Esophagus muscularis mucosa (tissue), 4 donors: ENCODE measurements at regions not wholly inside any gene's neighbourhood (a gene's known extent, or its start where the extent isn't known, plus 50 kb on each side); places are given as distances from the start of the nearest gene placed in this dataset.

Experiments
- DNase-seq: peaks from one replicate; pipeline ENCODE4 v3.0.0-alpha.2; 2017; ENCODE audit errors: extremely low spot score
- H3K27ac ChIP-seq, 4 donors: fragments of 200-600 bp; sonication (generic); replicated peaks in 1 of 4; 1 replicate in 3 of 4; 2 replicates in 1 of 4; pipeline ENCODE4 v1.5.1; 2016 to 2019; ENCODE audit warnings: mild to moderate bottlenecking in 1 of 4
- H3K27me3 ChIP-seq, 4 donors: fragments of 200-600 bp; sonication (generic); one replicate each; pipeline versions ENCODE4 v1.5.1 to v1.6.0; 2016 to 2019
- H3K36me3 ChIP-seq, 4 donors: fragments of 200-600 bp; sonication (generic); one replicate each; pipeline ENCODE4 v1.5.1; 2016 to 2019
- H3K4me1 ChIP-seq, 4 donors: fragments of 200-600 bp; sonication (generic); one replicate each; pipeline ENCODE4 v1.5.1; 2016 to 2019
- H3K4me3 ChIP-seq, 4 donors: fragments of 200-600 bp; sonication (generic); 1 replicate in 2 of 4; 2 replicates in 2 of 4; pipeline ENCODE4 v1.5.1; 2016 to 2019; ENCODE audit warnings: mild to moderate bottlenecking in 4 of 4, moderate library complexity in 1 of 4
- H3K9me3 ChIP-seq, 4 donors: fragments of 200-600 bp; sonication (generic); 1 replicate in 3 of 4; 2 replicates in 1 of 4; pipeline ENCODE4 v1.5.1; 2016 to 2019
- EP300 ChIP-seq: sonication (generic); formaldehyde crosslinking; IDR thresholded peaks from one replicate; pipeline ENCODE4 v1.6.1; 2017; ENCODE audit warnings: antibody characterized with exemption
- POLR2A ChIP-seq: fragments of 450-650 bp; IDR thresholded peaks from one replicate; pipeline ENCODE4 v1.6.1; 2017; ENCODE audit warnings: antibody characterized with exemption, moderate library complexity, mild to moderate bottlenecking, low read depth
- POLR2AphosphoS5 ChIP-seq, 2 donors: sonication (generic); formaldehyde crosslinking; IDR thresholded peaks; one replicate each; pipeline ENCODE4 v1.6.1; 2017; ENCODE audit warnings: antibody characterized with exemption in 2 of 2
- WGBS: methylation state at CpG from one replicate; pipeline ENCODE4 v1.1.5; 2018; 5-methylcytosine and 5-hydroxymethylcytosine counted together
- intact Hi-C: fragments of 100-400 bp; cut with DNase I; formaldehyde crosslinking; loops from one replicate; pipeline ENCODE4 v1.15.1; 2023
- TF ChIP-seq, protein P1 (sequence below), 3 experiments: fragments of 200-600 bp in 2 of 3; fragments of 450-650 bp in 1 of 3; sonication (generic) in 2 of 3; IDR thresholded peaks; one replicate each; pipeline ENCODE4 v1.5.1; 2017 to 2019; ENCODE audit warnings: antibody characterized with exemption in 3 of 3, mild to moderate bottlenecking in 2 of 3, moderate library complexity in 1 of 3

DNA sequence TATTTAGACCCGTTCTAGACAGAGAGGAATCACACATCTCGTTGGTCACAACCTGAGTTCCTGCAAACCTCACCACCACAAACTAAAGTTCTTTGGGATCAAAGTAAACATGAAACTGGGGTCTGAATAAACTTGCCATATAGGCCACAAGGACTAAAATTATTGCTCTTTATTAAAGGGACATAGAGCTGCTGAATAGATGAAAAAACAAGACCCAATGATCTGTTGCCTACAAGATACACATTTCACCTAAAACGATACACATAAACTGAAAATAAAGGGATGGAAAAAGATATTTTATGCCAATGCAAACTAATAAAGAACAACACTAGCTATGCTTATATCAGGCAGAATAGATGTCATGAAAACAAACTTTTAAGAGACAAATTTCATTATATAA, 623.0 kb downstream of the TBC1D32 start:
- DNase-seq, result no peak
- intact Hi-C loops, result no loop called here
- TF ChIP-seq POLR2A, result no peak
- TF ChIP-seq POLR2AphosphoS5 (IDR thresholded peaks at IDR 0.05), result no peak
- TF ChIP-seq EP300, result no peak
- TF ChIP-seq, protein P1, sequence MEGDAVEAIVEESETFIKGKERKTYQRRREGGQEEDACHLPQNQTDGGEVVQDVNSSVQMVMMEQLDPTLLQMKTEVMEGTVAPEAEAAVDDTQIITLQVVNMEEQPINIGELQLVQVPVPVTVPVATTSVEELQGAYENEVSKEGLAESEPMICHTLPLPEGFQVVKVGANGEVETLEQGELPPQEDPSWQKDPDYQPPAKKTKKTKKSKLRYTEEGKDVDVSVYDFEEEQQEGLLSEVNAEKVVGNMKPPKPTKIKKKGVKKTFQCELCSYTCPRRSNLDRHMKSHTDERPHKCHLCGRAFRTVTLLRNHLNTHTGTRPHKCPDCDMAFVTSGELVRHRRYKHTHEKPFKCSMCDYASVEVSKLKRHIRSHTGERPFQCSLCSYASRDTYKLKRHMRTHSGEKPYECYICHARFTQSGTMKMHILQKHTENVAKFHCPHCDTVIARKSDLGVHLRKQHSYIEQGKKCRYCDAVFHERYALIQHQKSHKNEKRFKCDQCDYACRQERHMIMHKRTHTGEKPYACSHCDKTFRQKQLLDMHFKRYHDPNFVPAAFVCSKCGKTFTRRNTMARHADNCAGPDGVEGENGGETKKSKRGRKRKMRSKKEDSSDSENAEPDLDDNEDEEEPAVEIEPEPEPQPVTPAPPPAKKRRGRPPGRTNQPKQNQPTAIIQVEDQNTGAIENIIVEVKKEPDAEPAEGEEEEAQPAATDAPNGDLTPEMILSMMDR (IDR thresholded peaks at IDR 0.05), result no peak
- H3K4me3 ChIP-seq, result no peak overlapping the region
- H3K36me3 ChIP-seq, result no peaks in the 10 kb centered on the region
- no peaks in the 10 kb centered on the region for H3K27me3 ChIP-seq
- H3K27ac ChIP-seq, result no peak overlapping the region
- no peaks in the 10 kb centered on the region for H3K4me1 ChIP-seq
- WGBS, result 81% methylated on average over 3 of the region's 3 CpGs
- peaks cover 0 to 9% (median 3%) of the 10 kb centered on the region in 4 donors for H3K9me3 ChIP-seq

GRCh38 chr6:120700001-120700400, 634.3 kb downstream of the TBC1D32 start:
- no peak for TF ChIP-seq POLR2AphosphoS5 (IDR thresholded peaks at IDR 0.05)
- TF ChIP-seq POLR2A, result no peak
- TF ChIP-seq, protein P1 (IDR thresholded peaks at IDR 0.05), result no peak
- no peak for TF ChIP-seq EP300
- H3K4me3 ChIP-seq, result no peak overlapping the region
- no peaks in the 10 kb centered on the region for H3K36me3 ChIP-seq
- intact Hi-C loops, result no loop called here
- H3K9me3 ChIP-seq, result peaks cover 0 to 2% (median 0%) of the 10 kb centered on the region in 4 donors
- 79% methylated on average over 4 of the region's 4 CpGs for WGBS
- H3K27me3 ChIP-seq, result no peaks in the 10 kb centered on the region
- H3K4me1 ChIP-seq, result no peaks in the 10 kb centered on the region
- no peak for DNase-seq
- no peak overlapping the region for H3K27ac ChIP-seq

- TF ChIP-seq POLR2AphosphoS5 (IDR thresholded peaks at IDR 0.05), result no peak
- no peak for TF ChIP-seq EP300
- no peak overlapping the region for H3K4me3 ChIP-seq
- H3K4me1 ChIP-seq, result no peaks in the 10 kb centered on the region
- DNase-seq, result no peak
- intact Hi-C loops, result no loop called here
- no peaks in the 10 kb centered on the region for H3K36me3 ChIP-seq
- no peaks in the 10 kb centered on the region for H3K27me3 ChIP-seq
- H3K9me3 ChIP-seq, result no peaks in the 10 kb centered on the region
- 81% methylated on average over 3 of the region's 3 CpGs for WGBS
- no peak overlapping the region for H3K27ac ChIP-seq
These were observed 647.8 kb downstream of the TBC1D32 start for GRCh38 chr6:120686492-120686891.

GRCh38 chr6:120682145-120682544, 652.1 kb downstream of the TBC1D32 start:
- no peaks in the 10 kb centered on the region for H3K4me1 ChIP-seq
- TF ChIP-seq EP300, result no peak
- WGBS, result 79% methylated on average over 3 of the region's 3 CpGs
- no peak overlapping the region for H3K4me3 ChIP-seq
- no peaks in the 10 kb centered on the region for H3K9me3 ChIP-seq
- DNase-seq, result no peak
- H3K36me3 ChIP-seq, result no peaks in the 10 kb centered on the region
- no peaks in the 10 kb centered on the region for H3K27me3 ChIP-seq
- no peak overlapping the region for H3K27ac ChIP-seq
- intact Hi-C loops, result no loop called here

DNA sequence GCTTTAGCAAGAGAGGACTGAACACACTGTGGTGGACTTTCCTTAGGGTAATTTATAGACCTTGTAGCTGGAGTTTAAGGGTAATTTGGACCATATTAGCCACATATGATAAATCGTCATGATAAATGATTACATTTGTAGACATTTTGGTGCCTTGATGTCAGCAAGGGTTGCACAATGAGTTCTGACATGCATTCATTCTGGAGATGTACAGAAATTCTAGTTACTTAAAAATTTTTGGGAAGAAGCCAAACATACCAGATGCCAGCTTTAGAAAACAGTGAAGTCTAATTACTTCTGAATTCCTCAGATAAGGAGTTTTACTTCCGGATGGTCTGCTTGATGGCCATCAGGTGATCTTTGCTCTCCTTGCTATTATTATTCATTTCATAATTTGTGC, 653.1 kb downstream of the TBC1D32 start:
- no peak overlapping the region for H3K4me3 ChIP-seq
- intact Hi-C loops, result no loop called here
- no peak for DNase-seq
- H3K27ac ChIP-seq, result no peak overlapping the region
- WGBS, result 62% methylated on average over 2 of the region's 2 CpGs
- no peaks in the 10 kb centered on the region for H3K27me3 ChIP-seq
- no peaks in the 10 kb centered on the region for H3K9me3 ChIP-seq
- TF ChIP-seq POLR2A (no peak), POLR2AphosphoS5 (IDR thresholded peaks at IDR 0.05) (no peak), EP300 (no peak)
- TF ChIP-seq, protein P1 (IDR thresholded peaks at IDR 0.05), result no peak
- H3K36me3 ChIP-seq, result no peaks in the 10 kb centered on the region
- no peaks in the 10 kb centered on the region for H3K4me1 ChIP-seq

GRCh38 chr6:120675886-120676285, 658.4 kb downstream of the TBC1D32 start:
- Histone ChIP-seq H3K27me3 (no peaks in the 10 kb centered on the region), H3K4me3 (no peak overlapping the region), H3K27ac (no peak overlapping the region), H3K36me3 (no peaks in the 10 kb centered on the region), H3K9me3 (no peaks in the 10 kb centered on the region), H3K4me1 (no peaks in the 10 kb centered on the region)
- intact Hi-C loops, result no loop called here
- no peak for DNase-seq
- WGBS, result 76% methylated on average over 3 of the region's 3 CpGs
- TF ChIP-seq, protein P1 (IDR thresholded peaks at IDR 0.05), result no peak
- TF ChIP-seq POLR2AphosphoS5 (IDR thresholded peaks at IDR 0.05), result no peak
